ENCODE measurements at regions not wholly inside any gene's neighbourhood (a gene's known extent, or its start where the extent isn't known, plus 50 kb on each side); places are given as distances from the start of the nearest gene placed in this dataset.

GRCh38 chr11:30107899-30108298, 91.1 kb upstream of the KCNA4 start:
- TF ChIP-seq CTCF (conservative IDR thresholded peaks at IDR 0.05) = no peak
- Histone ChIP-seq H4K5ac (ENCODE audit: insufficient read length, low read depth, low read length) (no peak overlapping the region), H3K18ac (ENCODE audit: insufficient read length, low read depth, low read length) (no peak overlapping the region), H3K4me2 (ENCODE audit: insufficient read depth, insufficient read length, low read length) (no peak overlapping the region), H3K23me2 (ENCODE audit: insufficient read length, low read depth, low read length, poor library complexity, severe bottlenecking) (no peaks in the 10 kb centered on the region), H3K14ac (ENCODE audit: insufficient read depth, low read length) (no peak overlapping the region), H3K23ac (ENCODE audit: insufficient read length, low read depth, low read length) (no peak overlapping the region), H2AK5ac (ENCODE audit: insufficient read length, low read length) (no peak overlapping the region), H3K4ac (ENCODE audit: low read depth, low read length) (no peak overlapping the region), H3K27ac (ENCODE audit: insufficient read length, low read depth, low read length) (no peak overlapping the region), H4K8ac (replicated peaks; ENCODE audit: insufficient read length, low read depth, low read length) (no peak overlapping the region), H2BK20ac (ENCODE audit: low read depth, low read length, poor library complexity, severe bottlenecking) (no peak overlapping the region), H3K9ac (ENCODE audit: extremely low read depth, insufficient read length, low read length) (no peak overlapping the region), H3K79me2 (ENCODE audit: insufficient read depth, low read length) (no peaks in the 10 kb centered on the region), H3K56ac (ENCODE audit: insufficient read length, low read depth, low read length) (no peak overlapping the region), H4K91ac (ENCODE audit: insufficient read length, low read depth, low read length) (no peak overlapping the region), H2BK5ac (ENCODE audit: insufficient read length, low read length) (no peak overlapping the region), H2BK12ac (ENCODE audit: insufficient read length, low read depth, low read length) (no peak overlapping the region), H3K9me3 (ENCODE audit: control insufficient read depth, low read depth, low read length) (no peaks in the 10 kb centered on the region), H3K27me3 (ENCODE audit: insufficient read depth, low read length) (peaks cover 12% of the 10 kb centered on the region; the same call in 1 of the 2 replicates), H3K79me1 (ENCODE audit: insufficient read depth, low read depth, low read length, poor library complexity, severe bottlenecking) (no peaks in the 10 kb centered on the region), H2AFZ (ENCODE audit: low read length) (no peak overlapping the region), H3T11ph (ENCODE audit: low read length) (no peak overlapping the region), H4K20me1 (ENCODE audit: control insufficient read depth, insufficient read depth, insufficient read length) (no peaks in the 10 kb centered on the region), H3K4me1 (ENCODE audit: insufficient read depth, low read length) (no peaks in the 10 kb centered on the region), H2BK120ac (ENCODE audit: low read depth, low read length, poor library complexity, severe bottlenecking) (no peak overlapping the region), H2BK15ac (ENCODE audit: low read depth, low read length) (no peak overlapping the region)
- no CpG with 5 or more reads among the region's 2 CpGs for WGBS (ENCODE audit: extremely low coverage, insufficient read length, low lambda C conversion rate)
- Mint-ChIP-seq H3K9me3 (peaks cover 3% of the 10 kb centered on the region in 2 experiments; a peak in 3 of 5 replicates), H3K27me3 (ENCODE audit: low read depth) (peaks cover 67% of the 10 kb centered on the region), H3K4me1 (peaks cover 4 to 5% of the 10 kb centered on the region in 2 experiments; a peak in 3 of 4 replicates), H3K27ac (no peak overlapping the region), H3K4me3 (no peak overlapping the region), H3K36me3 (ENCODE audit: insufficient read depth in 1 of 3, low read depth in 3 of 3) (no peaks in the 10 kb centered on the region)
- no peak for DNase-seq

All from H9 (cell line).